HCT116 (cell line): ENCODE measurements at regions not wholly inside any gene's neighbourhood (a gene's known extent, or its start where the extent isn't known, plus 50 kb on each side); places are given as distances from the start of the nearest gene placed in this dataset.

Experiments
- ATAC-seq: fragments of 200-7000 bp; cut with Tn5 transposase; 2 replicates; pipeline ENCODE4 v1.9.1; 2020; ENCODE audit warnings: mild to moderate bottlenecking, moderate library complexity
- BruUV-seq: library from RNA; stranded (reverse); fragments of 400-500 nt; replicated peaks from 2 replicates; lab custom pipeline; 2021; lab: Mats Ljungman, UMichigan
- CTCF ChIA-PET: fragments of 300-600 bp; sonication (Branson Sonifier 250); formaldehyde crosslinking; loops from one replicate; lab custom pipeline; 2021; ENCODE audit warnings: antibody characterized with exemption; lab: Charles Lee
- POLR2A ChIA-PET: fragments of 300-600, 350-600 bp; sonication (Branson Sonifier 250); formaldehyde crosslinking; loops from one replicate; lab custom pipeline; 2021; ENCODE audit warnings: antibody characterized with exemption; lab: Charles Lee
- RAD21 ChIA-PET, 2 experiments: fragments of 300-600 bp; sonication (Branson Sonifier 250); formaldehyde crosslinking; loops; one replicate each; lab custom pipeline; 2023; ENCODE audit warnings: low total read pairs in 2 of 2; ENCODE audit not compliant: uncharacterized antibody in 2 of 2, unreplicated experiment in 2 of 2, low non-redundant PET in 1 of 2; lab: Charles Lee
- DNase-seq: peaks from one replicate; pipeline ENCODE4 v3.0.0-alpha.2; 2010; ENCODE audit warnings: low read depth, low spot score
- H2AFZ ChIP-seq: fragments of 200-600 bp; shearing (Covaris generic), sonication (generic); 2 replicates; pipeline ENCODE4 v1.6.1; 2017; ENCODE audit warnings: low read depth, mixed run types, mixed read lengths, antibody characterized with exemption, low read length; ENCODE audit not compliant: poor library complexity, severe bottlenecking
- H3K27ac ChIP-seq: 2 replicates; pipeline ENCODE4 v1.5.1; 2012; ENCODE audit warnings: low read depth, low read length
- H3K27me3 ChIP-seq: fragments of 200-600 bp; sonication (generic); 2 replicates; pipeline ENCODE4 v1.6.1; 2016; ENCODE audit warnings: mixed run types, low read length, mixed read lengths; ENCODE audit not compliant: insufficient read depth
- H3K36me3 ChIP-seq, 2 experiments: fragments of 200-500 bp in 1 of 2; fragments of 200-600 bp in 1 of 2; sonication (Bioruptor generic) in 1 of 2; sonication (generic) in 1 of 2; 2 replicates each; pipeline versions ENCODE4 v1.5.1 to v1.6.1; 2014 to 2016; ENCODE audit warnings: low read length in 2 of 2, inconsistent platforms in 1 of 2, mixed read lengths in 1 of 2, mixed run types in 1 of 2; ENCODE audit not compliant: insufficient read depth in 2 of 2, control insufficient read depth in 1 of 2
- H3K4me1 ChIP-seq, 2 experiments: fragments of 200-600 bp in 1 of 2; sonication (generic) in 1 of 2; 2 replicates each; pipeline versions ENCODE4 v1.5.1 to v1.6.1; 2012 to 2017; ENCODE audit warnings: low read length in 2 of 2, inconsistent platforms in 1 of 2, mild to moderate bottlenecking in 1 of 2, mixed read lengths in 1 of 2, mixed run types in 1 of 2, moderate library complexity in 1 of 2; ENCODE audit not compliant: insufficient read depth in 2 of 2, control insufficient read depth in 1 of 2
- H3K4me2 ChIP-seq: fragments of 200-600 bp; sonication (generic); 2 replicates; pipeline ENCODE4 v1.6.1; 2017; ENCODE audit warnings: mixed run types, low read length, mixed read lengths
- H3K4me3 ChIP-seq, 2 experiments: fragments of 200-600 bp in 1 of 2; sonication (generic) in 1 of 2; replicated peaks in 1 of 2; 2 replicates each; pipeline ENCODE4 v1.5.1; 2011 to 2016; ENCODE audit warnings: low read length in 2 of 2, control low read depth in 1 of 2, low read depth in 1 of 2, mild to moderate bottlenecking in 1 of 2, mixed read lengths in 1 of 2, mixed run types in 1 of 2
- H3K79me2 ChIP-seq: fragments of 200-600 bp; sonication (generic); 2 replicates; pipeline ENCODE4 v1.6.1; 2017; ENCODE audit warnings: mild to moderate bottlenecking, mixed run types, low read length, moderate library complexity, mixed read lengths; ENCODE audit not compliant: insufficient read depth
- H3K9ac ChIP-seq: fragments of 200-600 bp; sonication (generic); 2 replicates; pipeline ENCODE4 v1.6.1; 2016; ENCODE audit warnings: low read length, mixed read lengths
- H3K9me2 ChIP-seq: fragments of 200-600 bp; sonication (generic), shearing (Covaris generic); 2 replicates; pipeline ENCODE4 v1.6.1; 2017; ENCODE audit warnings: mixed run types, mild to moderate bottlenecking, moderate library complexity; ENCODE audit not compliant: insufficient read depth
- H3K9me3 ChIP-seq, 2 experiments: fragments of 200-500 bp in 1 of 2; fragments of 200-600 bp in 1 of 2; sonication (Bioruptor generic) in 1 of 2; sonication (generic) in 1 of 2; 2 replicates each; pipeline ENCODE4 v1.6.1; 2014 to 2017; ENCODE audit warnings: low read length in 2 of 2, mixed read lengths in 2 of 2, inconsistent platforms in 1 of 2, low read depth in 1 of 2, mild to moderate bottlenecking in 1 of 2, mixed run types in 1 of 2, moderate library complexity in 1 of 2; ENCODE audit not compliant: control insufficient read depth in 1 of 2, insufficient read depth in 1 of 2
- H4K20me1 ChIP-seq: fragments of 200-600 bp; sonication (generic), shearing (Covaris generic); 2 replicates; pipeline ENCODE4 v1.6.1; 2017; ENCODE audit warnings: mixed run types, mild to moderate bottlenecking, moderate library complexity; ENCODE audit not compliant: insufficient read depth
- EGR1 ChIP-seq: IDR thresholded peaks from 2 replicates; pipeline ENCODE4 v1.6.1; 2012; ENCODE audit warnings: low read depth
- EZH2 ChIP-seq: fragments of 200-600 bp; sonication (generic); IDR thresholded peaks from 2 replicates; pipeline ENCODE4 v1.6.1; 2017; ENCODE audit warnings: antibody characterized with exemption, mixed run types
- FOSL1 ChIP-seq: IDR thresholded peaks from 2 replicates; pipeline ENCODE4 v1.6.1; 2012; ENCODE audit warnings: low read depth
- JUND ChIP-seq: IDR thresholded peaks from 2 replicates; pipeline ENCODE4 v1.6.1; 2012
- POLR2A ChIP-seq: IDR thresholded peaks from 2 replicates; pipeline ENCODE4 v1.7.0; 2011; ENCODE audit warnings: borderline replicate concordance; ENCODE audit not compliant: insufficient read depth, insufficient read length; ENCODE audit errors: extremely low read depth
- POLR2AphosphoS5 ChIP-seq: IDR thresholded peaks from 2 replicates; pipeline ENCODE4 v1.6.1; 2011; ENCODE audit warnings: mild to moderate bottlenecking, low read depth, low read length, moderate library complexity
- SIN3A ChIP-seq: IDR thresholded peaks from 2 replicates; pipeline ENCODE4 v1.6.1; 2012; ENCODE audit warnings: low read depth
- SP1 ChIP-seq: IDR thresholded peaks from 2 replicates; pipeline ENCODE4 v1.6.1; 2012; ENCODE audit warnings: low read depth
- TCF7L2 ChIP-seq: IDR thresholded peaks from 2 replicates; pipeline ENCODE4 v1.7.0; 2011; ENCODE audit warnings: borderline replicate concordance, inconsistent platforms; ENCODE audit not compliant: insufficient read depth, insufficient read length; ENCODE audit errors: extremely low read depth
- ZNF274 ChIP-seq: fragments of 200-500 bp; sonication (Bioruptor generic); IDR thresholded peaks from 2 replicates; pipeline ENCODE4 v1.6.1; 2014; ENCODE audit warnings: mild to moderate bottlenecking, low read depth, low read length, inconsistent platforms
- intact Hi-C: fragments of 100-400 bp; cut with micrococcal nuclease; formaldehyde crosslinking; loops from 2 replicates; pipeline ENCODE4 v1.10.0; 2022
- TF ChIP-seq, protein P1 (sequence below): IDR thresholded peaks from 2 replicates; pipeline ENCODE4 v1.6.1; 2012

DNA sequence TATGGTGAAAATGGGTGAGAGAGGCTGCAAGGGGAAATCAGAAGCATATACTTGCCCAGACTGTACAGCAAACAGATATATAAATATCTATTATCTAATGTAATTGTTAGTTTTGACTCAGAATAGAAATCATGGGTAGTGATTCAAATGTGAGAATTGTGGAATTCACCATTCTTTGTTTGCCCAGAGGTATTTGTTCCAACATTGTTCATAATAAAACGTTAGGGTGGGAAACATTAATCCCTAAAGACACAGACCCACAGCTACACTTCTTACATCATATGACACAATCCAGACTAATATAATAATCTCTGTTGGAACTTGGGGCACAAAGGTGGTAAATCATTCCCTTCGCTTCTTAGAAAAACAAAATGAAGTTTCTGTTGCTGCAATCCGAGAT is 646.5 kb upstream of the SLITRK6 start:
- H3K79me2 ChIP-seq, result no peaks in the 10 kb centered on the region
- TF ChIP-seq SP1, result no peak
- TF ChIP-seq, protein P1, sequence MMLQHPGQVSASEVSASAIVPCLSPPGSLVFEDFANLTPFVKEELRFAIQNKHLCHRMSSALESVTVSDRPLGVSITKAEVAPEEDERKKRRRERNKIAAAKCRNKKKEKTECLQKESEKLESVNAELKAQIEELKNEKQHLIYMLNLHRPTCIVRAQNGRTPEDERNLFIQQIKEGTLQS, result no peak
- TF ChIP-seq JUND, result no peak
- TF ChIP-seq POLR2A, result no peak
- no peak for TF ChIP-seq SIN3A
- TF ChIP-seq TCF7L2, result no peak
- TF ChIP-seq EZH2, result no peak
- no peaks in the 10 kb centered on the region for H4K20me1 ChIP-seq
- H3K4me1 ChIP-seq, result no peaks in the 10 kb centered on the region; a peak in 1 of 4 replicates
- no peaks in the 10 kb centered on the region for H3K9me3 ChIP-seq
- H3K36me3 ChIP-seq, result no peaks in the 10 kb centered on the region
- RAD21 ChIA-PET, result no interaction called here
- H3K9me2 ChIP-seq, result no peaks in the 10 kb centered on the region
- BruUV-seq, result no TSS peak
- H2AFZ ChIP-seq, result no peak overlapping the region
- H3K4me2 ChIP-seq, result no peak overlapping the region
- ATAC-seq, result no peak
- POLR2A ChIA-PET, result no interaction called here
- H3K9ac ChIP-seq, result no peak overlapping the region
- DNase-seq, result no peak
- intact Hi-C loops, result no loop called here
- H3K27ac ChIP-seq, result no peak overlapping the region
- no peak overlapping the region for H3K4me3 ChIP-seq
- H3K27me3 ChIP-seq, result no peaks in the 10 kb centered on the region
- CTCF ChIA-PET, result no interaction called here

DNA sequence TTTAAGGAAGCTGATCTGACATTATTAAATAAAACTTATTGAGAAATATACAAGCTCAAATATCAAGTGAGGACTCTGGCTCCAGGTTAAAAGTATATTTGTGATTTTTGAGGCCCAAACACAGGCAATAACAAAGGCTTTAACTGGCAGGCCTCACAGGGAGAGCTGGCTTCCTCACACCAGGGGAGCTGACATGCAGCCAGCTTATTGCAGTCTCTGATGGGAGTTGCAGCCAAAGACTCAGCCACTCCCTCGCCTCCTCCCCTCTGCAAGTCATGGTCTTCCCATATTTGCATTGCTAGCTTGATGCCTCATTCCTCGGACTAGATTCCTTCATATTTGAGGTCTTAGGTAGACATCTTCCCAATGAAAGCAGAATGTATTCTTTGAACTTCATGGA is 647.1 kb upstream of the SLITRK6 start:
- no peaks in the 10 kb centered on the region for H3K79me2 ChIP-seq
- RAD21 ChIA-PET, result no interaction called here
- no peak for DNase-seq

More for the DNA sequence above, 647.1 kb upstream of the SLITRK6 start:
- no peak overlapping the region for H3K27ac ChIP-seq
- TF ChIP-seq ZNF274 (no peak), FOSL1 (no peak), SIN3A (no peak), POLR2AphosphoS5 (no peak), EGR1 (no peak)
- no peaks in the 10 kb centered on the region for H3K9me2 ChIP-seq
- BruUV-seq, result no TSS peak
- no peaks in the 10 kb centered on the region for H3K36me3 ChIP-seq
- ChIA-PET CTCF (no interaction called here), POLR2A (no interaction called here)
- H2AFZ ChIP-seq, result no peak overlapping the region
- intact Hi-C loops, result no loop called here
- no peaks in the 10 kb centered on the region for H3K27me3 ChIP-seq
- H3K4me1 ChIP-seq, result no peaks in the 10 kb centered on the region; a peak in 1 of 4 replicates
- H4K20me1 ChIP-seq, result no peaks in the 10 kb centered on the region
- H3K4me2 ChIP-seq, result no peak overlapping the region
- H3K9ac ChIP-seq, result no peak overlapping the region
- no peak overlapping the region for H3K4me3 ChIP-seq
- ATAC-seq, result no peak
- H3K9me3 ChIP-seq, result no peaks in the 10 kb centered on the region
